ENCODE measurements at regions not wholly inside any gene's neighbourhood (a gene's known extent, or its start where the extent isn't known, plus 50 kb on each side); places are given as distances from the start of the nearest gene placed in this dataset.

- Histone ChIP-seq H3K4me1 (ENCODE audit: control insufficient read depth, extremely low read depth, insufficient read depth, low read length) (no peaks in the 10 kb centered on the region), H4K20me1 (ENCODE audit: control insufficient read depth, extremely low read depth, insufficient read depth, low read length) (no peaks in the 10 kb centered on the region), H3K27ac (ENCODE audit: insufficient read depth, low read length) (no peak overlapping the region), H3K36me3 (ENCODE audit: control insufficient read depth, insufficient read depth, low read length) (no peaks in the 10 kb centered on the region), H2AFZ (ENCODE audit: low read length) (no peak overlapping the region), H3K79me2 (ENCODE audit: control insufficient read depth, insufficient read depth, low read length) (no peaks in the 10 kb centered on the region), H3K4me3 (replicated peaks in 1 of 4; ENCODE audit: control extremely low read depth in 1 of 4, insufficient read depth in 1 of 4, low read depth in 3 of 4, low read length in 4 of 4) (no peak overlapping the region), H3K9me3 (ENCODE audit: control insufficient read depth, insufficient read depth, low read depth, low read length) (no peaks in the 10 kb centered on the region), H3K9ac (ENCODE audit: insufficient read depth, low read length) (no peak overlapping the region), H3K4me2 (ENCODE audit: extremely low read depth, insufficient read depth, low read length) (no peak overlapping the region), H3K27me3 (ENCODE audit: control insufficient read depth, insufficient read depth, low read length) (no peaks in the 10 kb centered on the region)
- TF ChIP-seq EZH2 (IDR thresholded peaks at IDR 0.05; ENCODE audit: low read length, missing control alignments), result no peak
- no peak for TF ChIP-seq CTCF (conservative IDR thresholded peaks at IDR 0.05 in 1 of 2, IDR thresholded peaks at IDR 0.05 in 1 of 2; ENCODE audit: low read depth in 1 of 2, low read length in 2 of 2)
- no peak for DNase-seq (ENCODE audit: low read depth in 2 of 2)
These were observed 226.5 kb downstream of the IRS1 start for GRCh38 chr2:226573158-226573557.

GRCh38 chr2:226564667-226565066 lies 235.0 kb downstream of the IRS1 start:
- Histone ChIP-seq H3K9ac (ENCODE audit: insufficient read depth, low read length) (no peak overlapping the region), H3K9me3 (ENCODE audit: control insufficient read depth, insufficient read depth, low read depth, low read length) (no peaks in the 10 kb centered on the region)
- no peak for TF ChIP-seq EZH2 (IDR thresholded peaks at IDR 0.05; ENCODE audit: low read length, missing control alignments)
- no peak for TF ChIP-seq CTCF (conservative IDR thresholded peaks at IDR 0.05 in 1 of 2, IDR thresholded peaks at IDR 0.05 in 1 of 2; ENCODE audit: low read depth in 1 of 2, low read length in 2 of 2)

GRCh38 chr2:226561962-226562361 lies 237.7 kb downstream of the IRS1 start:
- Histone ChIP-seq H3K36me3 (ENCODE audit: control insufficient read depth, insufficient read depth, low read length) (no peaks in the 10 kb centered on the region), H3K27ac (ENCODE audit: insufficient read depth, low read length) (no peak overlapping the region), H3K4me2 (ENCODE audit: extremely low read depth, insufficient read depth, low read length) (no peak overlapping the region), H3K9ac (ENCODE audit: insufficient read depth, low read length) (no peak overlapping the region), H3K27me3 (ENCODE audit: control insufficient read depth, insufficient read depth, low read length) (no peaks in the 10 kb centered on the region), H2AFZ (ENCODE audit: low read length) (no peak overlapping the region), H3K79me2 (ENCODE audit: control insufficient read depth, insufficient read depth, low read length) (no peaks in the 10 kb centered on the region), H3K4me1 (ENCODE audit: control insufficient read depth, extremely low read depth, insufficient read depth, low read length) (no peaks in the 10 kb centered on the region), H4K20me1 (ENCODE audit: control insufficient read depth, extremely low read depth, insufficient read depth, low read length) (no peaks in the 10 kb centered on the region), H3K9me3 (ENCODE audit: control insufficient read depth, insufficient read depth, low read depth, low read length) (no peaks in the 10 kb centered on the region), H3K4me3 (replicated peaks in 1 of 4; ENCODE audit: control extremely low read depth in 1 of 4, insufficient read depth in 1 of 4, low read depth in 3 of 4, low read length in 4 of 4) (no peak overlapping the region)
- no peak for TF ChIP-seq CTCF (conservative IDR thresholded peaks at IDR 0.05 in 1 of 2, IDR thresholded peaks at IDR 0.05 in 1 of 2; ENCODE audit: low read depth in 1 of 2, low read length in 2 of 2)
- no peak for TF ChIP-seq EZH2 (IDR thresholded peaks at IDR 0.05; ENCODE audit: low read length, missing control alignments)
- peak in 1 of 2 donors; percentile 58 for DNase-seq (ENCODE audit: low read depth in 2 of 2)

More at GRCh38 chr2:226564667-226565066, 235.0 kb downstream of the IRS1 start:
- Histone ChIP-seq H3K4me3 (replicated peaks in 1 of 4; ENCODE audit: control extremely low read depth in 1 of 4, insufficient read depth in 1 of 4, low read depth in 3 of 4, low read length in 4 of 4) (no peak overlapping the region), H3K27ac (ENCODE audit: insufficient read depth, low read length) (no peak overlapping the region), H2AFZ (ENCODE audit: low read length) (no peak overlapping the region), H4K20me1 (ENCODE audit: control insufficient read depth, extremely low read depth, insufficient read depth, low read length) (no peaks in the 10 kb centered on the region), H3K4me2 (ENCODE audit: extremely low read depth, insufficient read depth, low read length) (no peak overlapping the region), H3K79me2 (ENCODE audit: control insufficient read depth, insufficient read depth, low read length) (no peaks in the 10 kb centered on the region), H3K36me3 (ENCODE audit: control insufficient read depth, insufficient read depth, low read length) (no peaks in the 10 kb centered on the region), H3K27me3 (ENCODE audit: control insufficient read depth, insufficient read depth, low read length) (no peaks in the 10 kb centered on the region), H3K4me1 (ENCODE audit: control insufficient read depth, extremely low read depth, insufficient read depth, low read length) (no peaks in the 10 kb centered on the region)
- DNase-seq (ENCODE audit: low read depth in 2 of 2), result no peak
